ENCODE measurements at regions not wholly inside any gene's neighbourhood (a gene's known extent, or its start where the extent isn't known, plus 50 kb on each side); places are given as distances from the start of the nearest gene placed in this dataset.

DNA sequence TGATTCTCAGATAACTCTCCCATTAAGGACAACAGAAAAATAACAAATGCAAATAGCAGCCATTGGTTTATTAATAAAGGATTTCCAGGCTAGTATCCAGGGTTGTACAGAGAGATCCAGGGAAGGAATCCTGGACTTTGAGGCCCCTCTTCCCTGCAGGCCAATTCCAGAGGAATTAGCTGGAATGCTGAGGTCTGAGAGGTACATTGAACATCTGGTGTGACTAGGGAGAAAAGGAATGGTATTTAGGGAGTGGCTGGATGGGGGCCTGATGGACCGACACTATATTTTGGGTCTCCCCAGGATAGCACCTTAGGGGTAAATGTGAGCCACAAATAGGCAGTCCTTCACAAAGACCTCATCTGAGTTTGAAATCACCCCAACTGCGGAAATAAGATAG lies 924.5 kb downstream of the AACS start:
- no peak for TF ChIP-seq MYC (IDR thresholded peaks at IDR 0.05; ENCODE audit: low read depth, low read length)
- no peak for TF ChIP-seq CTCF (IDR thresholded peaks at IDR 0.05; ENCODE audit: low read depth, low read length)
- no peak for TF ChIP-seq POLR2A (IDR thresholded peaks at IDR 0.05; ENCODE audit: extremely low read depth, insufficient read length)
- no peak for TF ChIP-seq MAX (IDR thresholded peaks at IDR 0.05; ENCODE audit: low read depth, low read length)
- H3K4me3 ChIP-seq (ENCODE audit: low read depth, low read length), result no peak overlapping the region
- no peak for DNase-seq (ENCODE audit: low read depth)

DNA sequence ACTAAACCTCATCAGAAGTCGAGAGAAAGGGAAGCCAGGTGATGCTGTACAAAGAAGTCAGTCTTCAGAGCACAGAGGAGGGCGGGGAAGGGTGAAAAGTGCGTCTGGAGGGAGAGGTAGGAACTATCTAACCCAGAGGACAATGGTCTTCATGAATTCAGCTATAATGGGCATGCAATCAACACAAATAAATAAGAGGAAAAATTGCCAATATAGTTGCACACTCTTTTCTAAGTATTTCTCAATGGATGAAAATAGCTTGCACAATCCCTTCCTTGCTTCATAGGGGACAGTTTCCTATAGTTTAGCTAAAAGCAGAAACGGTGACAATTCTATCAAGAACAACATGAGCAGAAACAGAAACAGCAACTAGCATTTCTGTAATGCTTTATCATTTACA lies 931.2 kb downstream of the AACS start:
- TF ChIP-seq MYC (IDR thresholded peaks at IDR 0.05; ENCODE audit: low read depth, low read length), result no peak
- no peak for TF ChIP-seq MAX (IDR thresholded peaks at IDR 0.05; ENCODE audit: low read depth, low read length)
- TF ChIP-seq POLR2A (IDR thresholded peaks at IDR 0.05; ENCODE audit: extremely low read depth, insufficient read length), result no peak
- TF ChIP-seq CTCF (IDR thresholded peaks at IDR 0.05; ENCODE audit: low read depth, low read length), result no peak
- H3K4me3 ChIP-seq (ENCODE audit: low read depth, low read length), result no peak overlapping the region
- peak; percentile 23 for DNase-seq (ENCODE audit: low read depth)

DNA sequence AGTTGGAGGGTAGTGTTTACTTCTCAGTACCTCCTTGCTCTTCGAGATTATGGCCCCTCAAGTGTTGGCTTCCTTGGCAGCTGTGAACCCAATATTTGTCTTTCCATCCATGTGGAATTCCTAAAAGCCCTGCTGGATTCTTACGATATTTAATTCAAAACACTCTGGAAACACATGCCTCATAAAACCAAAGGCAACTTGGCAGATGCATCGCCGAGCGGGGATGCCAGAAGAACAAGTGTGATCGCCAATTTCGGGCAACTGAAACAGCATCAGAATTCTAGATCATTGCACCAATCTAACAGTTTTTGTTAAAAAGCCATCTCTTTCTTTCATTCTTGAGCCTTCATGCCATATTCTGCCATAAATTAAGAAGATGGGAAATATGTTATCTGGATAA lies 934.4 kb downstream of the AACS start:
- no peak for DNase-seq (ENCODE audit: low read depth)
- no peak for TF ChIP-seq CTCF (IDR thresholded peaks at IDR 0.05; ENCODE audit: low read depth, low read length)
- TF ChIP-seq MAX (IDR thresholded peaks at IDR 0.05; ENCODE audit: low read depth, low read length), result no peak
- TF ChIP-seq POLR2A (IDR thresholded peaks at IDR 0.05; ENCODE audit: extremely low read depth, insufficient read length), result no peak
- no peak for TF ChIP-seq MYC (IDR thresholded peaks at IDR 0.05; ENCODE audit: low read depth, low read length)
- no peak overlapping the region for H3K4me3 ChIP-seq (ENCODE audit: low read depth, low read length)

DNA sequence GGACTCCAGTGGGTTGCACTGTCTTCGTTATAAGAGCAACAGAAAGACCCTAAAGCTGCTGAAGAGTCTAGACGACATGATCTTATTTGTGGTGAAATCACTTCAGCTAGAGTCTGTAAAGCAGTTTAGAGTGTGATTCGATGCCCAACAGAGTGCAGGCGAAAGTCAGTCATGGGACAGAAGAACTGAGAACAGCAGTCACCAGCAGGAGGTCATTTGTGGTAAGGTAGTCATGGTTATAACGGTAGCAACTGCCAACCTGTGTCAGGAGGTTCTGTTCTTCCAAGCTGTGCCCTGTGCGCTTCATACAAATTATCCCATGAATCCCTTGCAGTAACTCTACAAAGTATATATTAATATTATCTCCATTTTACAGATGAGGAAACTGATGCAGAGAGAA lies 954.1 kb downstream of the AACS start:
- no peak for DNase-seq (ENCODE audit: low read depth)
- H3K4me3 ChIP-seq (ENCODE audit: low read depth, low read length), result no peak overlapping the region
- no peak for TF ChIP-seq POLR2A (IDR thresholded peaks at IDR 0.05; ENCODE audit: extremely low read depth, insufficient read length)
- no peak for TF ChIP-seq MAX (IDR thresholded peaks at IDR 0.05; ENCODE audit: low read depth, low read length)
- no peak for TF ChIP-seq CTCF (IDR thresholded peaks at IDR 0.05; ENCODE audit: low read depth, low read length)
- TF ChIP-seq MYC (IDR thresholded peaks at IDR 0.05; ENCODE audit: low read depth, low read length), result no peak

- TF ChIP-seq MAX (IDR thresholded peaks at IDR 0.05; ENCODE audit: low read depth, low read length), result no peak
- no peak for TF ChIP-seq CTCF (IDR thresholded peaks at IDR 0.05; ENCODE audit: low read depth, low read length)
- TF ChIP-seq POLR2A (IDR thresholded peaks at IDR 0.05; ENCODE audit: extremely low read depth, insufficient read length), result no peak
- TF ChIP-seq MYC (IDR thresholded peaks at IDR 0.05; ENCODE audit: low read depth, low read length), result no peak
- no peak overlapping the region for H3K4me3 ChIP-seq (ENCODE audit: low read depth, low read length)
- no peak for DNase-seq (ENCODE audit: low read depth)
Observed at GRCh38 chr12:126021675-126022074, 956.4 kb downstream of the AACS start.

DNA sequence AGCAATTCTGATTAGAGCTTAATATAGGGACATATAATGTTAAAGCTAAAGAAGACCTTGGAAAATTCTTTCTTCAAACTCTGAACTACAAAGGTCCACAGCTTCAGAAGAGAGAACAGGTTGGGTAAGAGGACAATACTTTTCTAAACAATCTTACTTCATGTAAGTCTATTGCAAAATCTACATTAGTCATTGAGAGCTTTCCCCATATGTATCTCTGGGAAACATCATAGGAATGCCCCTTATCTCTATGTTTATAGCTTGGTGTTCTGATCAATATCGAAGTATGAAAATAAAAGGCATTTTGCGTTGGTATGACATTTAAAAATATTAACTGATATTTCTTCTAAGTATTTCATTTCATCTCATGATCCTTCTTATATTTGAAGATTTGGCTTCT lies 962.6 kb downstream of the AACS start:
- no peak for DNase-seq (ENCODE audit: low read depth)
- TF ChIP-seq POLR2A (IDR thresholded peaks at IDR 0.05; ENCODE audit: extremely low read depth, insufficient read length) (no peak), MYC (IDR thresholded peaks at IDR 0.05; ENCODE audit: low read depth, low read length) (no peak), CTCF (IDR thresholded peaks at IDR 0.05; ENCODE audit: low read depth, low read length) (no peak), MAX (IDR thresholded peaks at IDR 0.05; ENCODE audit: low read depth, low read length) (no peak)

More for the DNA sequence above, 962.6 kb downstream of the AACS start:
- H3K4me3 ChIP-seq (ENCODE audit: low read depth, low read length), result no peak overlapping the region
